LNCAP (cell line): ENCODE measurements at regions not wholly inside any gene's neighbourhood (a gene's known extent, or its start where the extent isn't known, plus 50 kb on each side); places are given as distances from the start of the nearest gene placed in this dataset.

Experiments used
- CTCF ChIP-seq: fragments of 450-650 bp; IDR thresholded peaks from 2 replicates; pipeline ENCODE4 v1.5.1; 2017; ENCODE audit warnings: mild to moderate bottlenecking

DNA sequence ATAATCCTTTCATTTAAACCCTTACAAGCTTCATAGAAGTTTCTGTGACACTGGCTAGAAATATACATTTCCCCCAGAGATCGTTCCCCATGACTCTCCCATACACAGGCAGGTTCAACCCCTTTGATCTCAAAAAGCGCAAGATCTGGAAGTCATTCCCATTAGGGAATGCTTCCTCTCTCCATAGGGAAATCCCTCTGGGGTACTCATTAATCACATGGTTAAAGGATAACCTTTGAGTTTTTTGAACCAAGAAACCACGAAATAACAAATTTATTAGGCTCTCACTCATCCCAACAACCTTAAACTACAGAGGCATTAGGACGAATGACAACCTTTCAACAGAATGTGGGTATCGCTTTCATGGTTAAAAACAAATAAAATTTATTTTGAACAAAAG, 211.9 kb upstream of the PRICKLE2 start:
- no peak for TF ChIP-seq CTCF

GRCh38 chr3:64432870-64433269, 207.6 kb upstream of the PRICKLE2 start:
- no peak for TF ChIP-seq CTCF

GRCh38 chr3:64431526-64432091, 206.3 kb upstream of the PRICKLE2 start:
- TF ChIP-seq CTCF = no peak

- no peak for TF ChIP-seq CTCF
Measured at GRCh38 chr3:64427671-64428070, 202.4 kb upstream of the PRICKLE2 start.

- TF ChIP-seq CTCF = no peak
Measured at GRCh38 chr3:64426551-64426950, 201.3 kb upstream of the PRICKLE2 start.

- no peak for TF ChIP-seq CTCF
Measured at GRCh38 chr3:64422932-64423331, 197.7 kb upstream of the PRICKLE2 start.

- TF ChIP-seq CTCF = no peak
Measured at GRCh38 chr3:64422192-64422591, 196.9 kb upstream of the PRICKLE2 start.

DNA sequence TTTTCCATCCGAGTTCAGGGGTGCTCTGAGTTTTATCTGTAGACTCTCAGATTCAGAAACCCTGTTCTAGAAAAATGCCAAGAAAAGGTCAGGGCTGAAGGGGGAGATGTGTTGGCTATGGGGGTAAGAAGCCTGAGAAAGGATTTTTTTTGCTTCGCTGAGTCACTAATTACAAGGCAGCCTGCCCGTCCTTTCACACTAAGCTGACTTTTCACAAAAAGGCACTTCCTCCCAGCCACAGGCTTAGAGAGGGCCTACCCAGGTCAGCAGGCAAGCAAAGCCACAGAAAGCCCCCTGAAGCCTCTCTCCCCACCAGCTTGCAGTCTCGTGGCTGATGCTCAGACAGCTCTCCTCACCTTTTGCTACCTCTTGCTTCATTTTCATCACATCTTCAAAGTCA, 192.6 kb upstream of the PRICKLE2 start:
- no peak for TF ChIP-seq CTCF
